SK-N-SH treated with all-trans-retinoic acid at 6 μM for 48 hours (cell line): ENCODE measurements at regions not wholly inside any gene's neighbourhood (a gene's known extent, or its start where the extent isn't known, plus 50 kb on each side); places are given as distances from the start of the nearest gene placed in this dataset.

Experiments used
- ATAC-seq: fragments of 200-7000 bp; cut with Tn5 transposase; 3 replicates; pipeline ENCODE4 v1.9.1; 2020; ENCODE audit warnings: mild to moderate bottlenecking, moderate library complexity
- ARNTL ChIP-seq: fragments of 450-650 bp; formaldehyde crosslinking; IDR thresholded peaks from 2 replicates; pipeline ENCODE4 v1.5.0; 2020; ENCODE audit warnings: low read depth, mild to moderate bottlenecking, moderate library complexity, borderline replicate concordance
- BACH2 ChIP-seq: fragments of 250-450 bp; sonication (Bioruptor Pico); IDR thresholded peaks from 2 replicates; pipeline ENCODE4 v1.9.0; 2021; ENCODE audit warnings: mild to moderate bottlenecking, borderline replicate concordance
- CSDC2 ChIP-seq: fragments of 250-450 bp; sonication (Bioruptor Pico); IDR thresholded peaks from 2 replicates; pipeline ENCODE4 v1.5.0; 2020; ENCODE audit warnings: mild to moderate bottlenecking, moderate library complexity
- GLIS3 ChIP-seq: fragments of 250-450 bp; sonication (Bioruptor Pico); IDR thresholded peaks from 2 replicates; pipeline ENCODE4 v1.5.0; 2020; ENCODE audit warnings: mild to moderate bottlenecking, moderate library complexity
- ISL1 ChIP-seq: fragments of 250-450 bp; sonication (Bioruptor Pico); IDR thresholded peaks from 2 replicates; pipeline ENCODE4 v2.1.2; 2022; ENCODE audit warnings: mild to moderate bottlenecking, moderate library complexity
- OSR1 ChIP-seq: fragments of 250-450 bp; sonication (Bioruptor Pico); IDR thresholded peaks from 2 replicates; pipeline ENCODE4 v1.8.0; 2022; ENCODE audit warnings: moderate library complexity, mild to moderate bottlenecking, inconsistent platforms
- PPARA ChIP-seq: fragments of 250-450 bp; sonication (Bioruptor Pico); IDR thresholded peaks from 2 replicates; pipeline ENCODE4 v1.5.0; 2020; ENCODE audit warnings: mild to moderate bottlenecking, borderline replicate concordance
- SNAI2 ChIP-seq: fragments of 250-450 bp; sonication (Bioruptor Pico); IDR thresholded peaks from 2 replicates; pipeline ENCODE4 v1.5.0; 2020; ENCODE audit warnings: mild to moderate bottlenecking, moderate library complexity
- TCF4 ChIP-seq: fragments of 250-450 bp; sonication (Bioruptor Pico); IDR thresholded peaks from 2 replicates; pipeline ENCODE4 v1.8.0; 2021; ENCODE audit warnings: mild to moderate bottlenecking, moderate library complexity, borderline replicate concordance
- TOX ChIP-seq: fragments of 250-450 bp; sonication (Bioruptor Pico); IDR thresholded peaks from 2 replicates; pipeline ENCODE4 v1.8.0; 2021; ENCODE audit warnings: mild to moderate bottlenecking, moderate library complexity, borderline replicate concordance
- ZC3H10 ChIP-seq: fragments of 250-450 bp; sonication (Bioruptor Pico); IDR thresholded peaks from 2 replicates; pipeline ENCODE4 v1.5.1; 2021; ENCODE audit warnings: mild to moderate bottlenecking, moderate library complexity
- ZFP3 ChIP-seq: fragments of 250-450 bp; sonication (Bioruptor Pico); IDR thresholded peaks from 2 replicates; pipeline ENCODE4 v1.5.0; 2020; ENCODE audit warnings: mild to moderate bottlenecking, moderate library complexity
- ZFP30 ChIP-seq: fragments of 450-650 bp; formaldehyde crosslinking; IDR thresholded peaks from 2 replicates; pipeline ENCODE4 v1.5.0; 2022; ENCODE audit warnings: mild to moderate bottlenecking, moderate library complexity
- ZNF565 ChIP-seq: fragments of 450-650 bp; formaldehyde crosslinking; conservative IDR thresholded peaks from 2 replicates; pipeline ENCODE4 v1.5.0; 2020; ENCODE audit warnings: low read depth, mild to moderate bottlenecking, moderate library complexity
- ZNF70 ChIP-seq: fragments of 450-650 bp; formaldehyde crosslinking; IDR thresholded peaks from 2 replicates; pipeline ENCODE4 v1.5.0; 2020; ENCODE audit warnings: mild to moderate bottlenecking, moderate library complexity
- ZNF8 ChIP-seq: fragments of 450-650 bp; formaldehyde crosslinking; IDR thresholded peaks from 2 replicates; pipeline ENCODE4 v1.5.0; 2020; ENCODE audit warnings: mild to moderate bottlenecking, moderate library complexity
- TF ChIP-seq, protein P1 (sequence below): fragments of 250-450 bp; sonication (Bioruptor Pico); IDR thresholded peaks from 2 replicates; pipeline ENCODE4 v1.5.1; 2021; ENCODE audit warnings: mild to moderate bottlenecking, moderate library complexity
- TF ChIP-seq, protein P2 (sequence below): fragments of 250-450 bp; sonication (Bioruptor Pico); IDR thresholded peaks from 2 replicates; pipeline ENCODE4 v1.8.0; 2021; ENCODE audit warnings: low read depth, mild to moderate bottlenecking, moderate library complexity, borderline replicate concordance
- TF ChIP-seq, protein P3 (sequence below): fragments of 250-450 bp; sonication (Bioruptor Pico); IDR thresholded peaks from 2 replicates; pipeline ENCODE4 v1.8.0; 2020; ENCODE audit warnings: mild to moderate bottlenecking, moderate library complexity, borderline replicate concordance
- TF ChIP-seq, protein P4 (sequence below): fragments of 250-450 bp; sonication (Bioruptor Pico); IDR thresholded peaks from 2 replicates; pipeline ENCODE4 v1.5.0; 2020; ENCODE audit warnings: mild to moderate bottlenecking, moderate library complexity
- TF ChIP-seq, protein P5 (sequence below): fragments of 250-450 bp; sonication (Bioruptor Pico); IDR thresholded peaks from 2 replicates; pipeline ENCODE4 v1.5.1; 2020; ENCODE audit warnings: low read depth, mild to moderate bottlenecking, moderate library complexity

DNA sequence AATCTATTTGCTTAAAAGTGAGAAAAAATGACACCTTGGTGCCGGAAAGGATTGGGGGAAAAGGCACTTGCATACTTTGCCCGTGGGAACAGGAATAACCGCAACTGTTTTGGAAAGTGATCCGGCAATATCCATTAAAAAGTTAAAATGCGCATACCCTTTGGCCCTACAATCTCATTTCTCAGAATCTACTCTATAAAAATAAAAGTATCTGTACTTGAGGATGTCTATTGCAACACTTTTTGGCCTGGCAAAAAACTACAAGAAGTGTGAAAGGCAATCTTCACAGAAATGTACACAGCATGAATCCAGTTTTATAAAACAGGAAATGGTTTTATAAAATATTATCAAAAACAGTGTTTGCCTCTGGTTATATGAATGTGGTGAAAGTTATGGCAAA, 58.3 kb upstream of the NFIL3 start:
- no peak for ATAC-seq
- TF ChIP-seq, protein P1, sequence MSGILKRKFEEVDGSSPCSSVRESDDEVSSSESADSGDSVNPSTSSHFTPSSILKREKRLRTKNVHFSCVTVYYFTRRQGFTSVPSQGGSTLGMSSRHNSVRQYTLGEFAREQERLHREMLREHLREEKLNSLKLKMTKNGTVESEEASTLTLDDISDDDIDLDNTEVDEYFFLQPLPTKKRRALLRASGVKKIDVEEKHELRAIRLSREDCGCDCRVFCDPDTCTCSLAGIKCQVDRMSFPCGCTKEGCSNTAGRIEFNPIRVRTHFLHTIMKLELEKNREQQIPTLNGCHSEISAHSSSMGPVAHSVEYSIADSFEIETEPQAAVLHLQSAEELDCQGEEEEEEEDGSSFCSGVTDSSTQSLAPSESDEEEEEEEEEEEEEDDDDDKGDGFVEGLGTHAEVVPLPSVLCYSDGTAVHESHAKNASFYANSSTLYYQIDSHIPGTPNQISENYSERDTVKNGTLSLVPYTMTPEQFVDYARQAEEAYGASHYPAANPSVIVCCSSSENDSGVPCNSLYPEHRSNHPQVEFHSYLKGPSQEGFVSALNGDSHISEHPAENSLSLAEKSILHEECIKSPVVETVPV: no peak
- TF ChIP-seq, protein P2, sequence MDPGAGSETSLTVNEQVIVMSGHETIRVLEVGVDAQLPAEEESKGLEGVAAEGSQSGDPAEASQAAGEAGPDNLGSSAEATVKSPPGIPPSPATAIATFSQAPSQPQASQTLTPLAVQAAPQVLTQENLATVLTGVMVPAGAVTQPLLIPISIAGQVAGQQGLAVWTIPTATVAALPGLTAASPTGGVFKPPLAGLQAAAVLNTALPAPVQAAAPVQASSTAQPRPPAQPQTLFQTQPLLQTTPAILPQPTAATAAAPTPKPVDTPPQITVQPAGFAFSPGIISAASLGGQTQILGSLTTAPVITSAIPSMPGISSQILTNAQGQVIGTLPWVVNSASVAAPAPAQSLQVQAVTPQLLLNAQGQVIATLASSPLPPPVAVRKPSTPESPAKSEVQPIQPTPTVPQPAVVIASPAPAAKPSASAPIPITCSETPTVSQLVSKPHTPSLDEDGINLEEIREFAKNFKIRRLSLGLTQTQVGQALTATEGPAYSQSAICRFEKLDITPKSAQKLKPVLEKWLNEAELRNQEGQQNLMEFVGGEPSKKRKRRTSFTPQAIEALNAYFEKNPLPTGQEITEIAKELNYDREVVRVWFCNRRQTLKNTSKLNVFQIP (CRISPR knock-in tag): no peak
- TF ChIP-seq PPARA (CRISPR knock-in tag) (no peak), ZNF8 (CRISPR knock-in tag) (no peak), CSDC2 (no peak), ARNTL (no peak), ISL1 (CRISPR knock-in tag) (no peak), GLIS3 (CRISPR knock-in tag) (no peak), ZNF70 (CRISPR knock-in tag) (no peak), ZNF565 (no peak), ZFP3 (no peak), TCF4 (no peak), BACH2 (CRISPR knock-in tag) (no peak), ZFP30 (CRISPR knock-in tag) (no peak), ZC3H10 (CRISPR knock-in tag) (no peak), OSR1 (no peak), TOX (CRISPR knock-in tag) (no peak)
- TF ChIP-seq, protein P3, sequence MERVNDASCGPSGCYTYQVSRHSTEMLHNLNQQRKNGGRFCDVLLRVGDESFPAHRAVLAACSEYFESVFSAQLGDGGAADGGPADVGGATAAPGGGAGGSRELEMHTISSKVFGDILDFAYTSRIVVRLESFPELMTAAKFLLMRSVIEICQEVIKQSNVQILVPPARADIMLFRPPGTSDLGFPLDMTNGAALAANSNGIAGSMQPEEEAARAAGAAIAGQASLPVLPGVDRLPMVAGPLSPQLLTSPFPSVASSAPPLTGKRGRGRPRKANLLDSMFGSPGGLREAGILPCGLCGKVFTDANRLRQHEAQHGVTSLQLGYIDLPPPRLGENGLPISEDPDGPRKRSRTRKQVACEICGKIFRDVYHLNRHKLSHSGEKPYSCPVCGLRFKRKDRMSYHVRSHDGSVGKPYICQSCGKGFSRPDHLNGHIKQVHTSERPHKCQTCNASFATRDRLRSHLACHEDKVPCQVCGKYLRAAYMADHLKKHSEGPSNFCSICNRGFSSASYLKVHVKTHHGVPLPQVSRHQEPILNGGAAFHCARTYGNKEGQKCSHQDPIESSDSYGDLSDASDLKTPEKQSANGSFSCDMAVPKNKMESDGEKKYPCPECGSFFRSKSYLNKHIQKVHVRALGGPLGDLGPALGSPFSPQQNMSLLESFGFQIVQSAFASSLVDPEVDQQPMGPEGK (CRISPR knock-in tag): no peak
- TF ChIP-seq, protein P4, sequence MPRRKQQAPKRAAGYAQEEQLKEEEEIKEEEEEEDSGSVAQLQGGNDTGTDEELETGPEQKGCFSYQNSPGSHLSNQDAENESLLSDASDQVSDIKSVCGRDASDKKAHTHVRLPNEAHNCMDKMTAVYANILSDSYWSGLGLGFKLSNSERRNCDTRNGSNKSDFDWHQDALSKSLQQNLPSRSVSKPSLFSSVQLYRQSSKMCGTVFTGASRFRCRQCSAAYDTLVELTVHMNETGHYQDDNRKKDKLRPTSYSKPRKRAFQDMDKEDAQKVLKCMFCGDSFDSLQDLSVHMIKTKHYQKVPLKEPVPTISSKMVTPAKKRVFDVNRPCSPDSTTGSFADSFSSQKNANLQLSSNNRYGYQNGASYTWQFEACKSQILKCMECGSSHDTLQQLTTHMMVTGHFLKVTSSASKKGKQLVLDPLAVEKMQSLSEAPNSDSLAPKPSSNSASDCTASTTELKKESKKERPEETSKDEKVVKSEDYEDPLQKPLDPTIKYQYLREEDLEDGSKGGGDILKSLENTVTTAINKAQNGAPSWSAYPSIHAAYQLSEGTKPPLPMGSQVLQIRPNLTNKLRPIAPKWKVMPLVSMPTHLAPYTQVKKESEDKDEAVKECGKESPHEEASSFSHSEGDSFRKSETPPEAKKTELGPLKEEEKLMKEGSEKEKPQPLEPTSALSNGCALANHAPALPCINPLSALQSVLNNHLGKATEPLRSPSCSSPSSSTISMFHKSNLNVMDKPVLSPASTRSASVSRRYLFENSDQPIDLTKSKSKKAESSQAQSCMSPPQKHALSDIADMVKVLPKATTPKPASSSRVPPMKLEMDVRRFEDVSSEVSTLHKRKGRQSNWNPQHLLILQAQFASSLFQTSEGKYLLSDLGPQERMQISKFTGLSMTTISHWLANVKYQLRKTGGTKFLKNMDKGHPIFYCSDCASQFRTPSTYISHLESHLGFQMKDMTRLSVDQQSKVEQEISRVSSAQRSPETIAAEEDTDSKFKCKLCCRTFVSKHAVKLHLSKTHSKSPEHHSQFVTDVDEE: no peak

DNA sequence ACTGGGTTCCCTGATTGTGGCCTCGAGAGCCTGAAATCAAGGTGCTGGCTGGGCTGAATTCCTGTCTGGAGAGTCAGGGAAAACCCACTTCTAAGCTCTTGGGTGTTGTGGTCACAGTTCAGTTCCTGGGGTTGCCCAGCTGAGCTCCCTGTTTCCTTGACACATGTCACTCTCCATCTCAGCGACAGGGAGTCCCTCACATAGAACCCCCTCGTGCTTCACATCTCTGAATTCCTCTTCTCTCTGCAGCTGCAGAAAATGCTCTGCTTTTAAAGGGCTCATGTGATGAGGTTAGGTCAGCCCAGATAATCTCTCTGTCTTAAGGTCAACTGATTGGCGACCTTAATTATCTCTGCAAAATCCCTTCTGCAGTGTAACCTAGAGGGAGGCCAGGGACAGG, 53.5 kb upstream of the NFIL3 start:
- no peak for TF ChIP-seq ISL1 (CRISPR knock-in tag)
- TF ChIP-seq, protein P2 (CRISPR knock-in tag): no peak
- TF ChIP-seq BACH2 (CRISPR knock-in tag): no peak
- TF ChIP-seq ZNF70 (CRISPR knock-in tag): no peak
- TF ChIP-seq OSR1: no peak
- no peak for TF ChIP-seq PPARA (CRISPR knock-in tag)
- TF ChIP-seq, protein P5, sequence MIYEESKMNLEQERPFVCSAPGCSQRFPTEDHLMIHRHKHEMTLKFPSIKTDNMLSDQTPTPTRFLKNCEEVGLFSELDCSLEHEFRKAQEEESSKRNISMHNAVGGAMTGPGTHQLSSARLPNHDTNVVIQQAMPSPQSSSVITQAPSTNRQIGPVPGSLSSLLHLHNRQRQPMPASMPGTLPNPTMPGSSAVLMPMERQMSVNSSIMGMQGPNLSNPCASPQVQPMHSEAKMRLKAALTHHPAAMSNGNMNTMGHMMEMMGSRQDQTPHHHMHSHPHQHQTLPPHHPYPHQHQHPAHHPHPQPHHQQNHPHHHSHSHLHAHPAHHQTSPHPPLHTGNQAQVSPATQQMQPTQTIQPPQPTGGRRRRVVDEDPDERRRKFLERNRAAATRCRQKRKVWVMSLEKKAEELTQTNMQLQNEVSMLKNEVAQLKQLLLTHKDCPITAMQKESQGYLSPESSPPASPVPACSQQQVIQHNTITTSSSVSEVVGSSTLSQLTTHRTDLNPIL (CRISPR knock-in tag): no peak
- TF ChIP-seq ZNF565: no peak
- TF ChIP-seq ARNTL: no peak
- no peak for TF ChIP-seq GLIS3 (CRISPR knock-in tag)
- no peak for TF ChIP-seq ZFP30 (CRISPR knock-in tag)
- TF ChIP-seq ZFP3: no peak
- TF ChIP-seq, all 23 proteins: peak for 0
- ATAC-seq: no peak

DNA sequence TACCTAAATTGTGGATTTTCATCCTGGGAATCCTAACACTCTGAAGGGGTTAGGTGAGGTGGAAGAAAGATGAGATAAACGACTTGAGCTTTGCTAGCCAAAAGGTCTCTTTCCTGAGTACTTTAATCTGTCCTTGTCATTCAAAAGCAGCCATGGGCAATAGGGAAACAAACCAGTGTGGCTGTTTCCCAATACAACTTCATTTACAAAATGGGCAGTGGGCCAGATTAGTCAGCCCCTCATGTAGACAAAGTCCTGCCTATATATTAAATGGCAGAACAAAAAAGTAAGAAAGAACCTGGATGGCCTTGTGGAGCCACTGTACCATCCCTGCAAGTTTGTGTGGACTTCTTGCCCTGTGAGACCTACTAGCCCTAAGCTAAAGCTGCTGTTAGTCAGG, 51.0 kb upstream of the NFIL3 start:
- no peak for ATAC-seq
- TF ChIP-seq ISL1 (CRISPR knock-in tag): no peak
- no peak for TF ChIP-seq OSR1
- no peak for TF ChIP-seq ZNF565
- TF ChIP-seq ZNF70 (CRISPR knock-in tag): no peak
- TF ChIP-seq PPARA (CRISPR knock-in tag): no peak
- no peak for TF ChIP-seq ZFP3
- no peak for TF ChIP-seq SNAI2 (CRISPR knock-in tag)
- TF ChIP-seq, protein P1: no peak
- TF ChIP-seq CSDC2: no peak
- TF ChIP-seq, protein P5 (CRISPR knock-in tag): no peak
- TF ChIP-seq ARNTL: no peak
